ENCODE measurements at regions not wholly inside any gene's neighbourhood (a gene's known extent, or its start where the extent isn't known, plus 50 kb on each side); places are given as distances from the start of the nearest gene placed in this dataset.

GRCh38 chr3:104474011-104474410, 892.7 kb upstream of the ALCAM start:
- TF ChIP-seq CTCF (IDR thresholded peaks at IDR 0.05; ENCODE audit: borderline replicate concordance, extremely low read depth, low read length, poor library complexity, severe bottlenecking) (no peak), EZH2 (IDR thresholded peaks at IDR 0.05; ENCODE audit: borderline replicate concordance, low read depth, low read length, severe bottlenecking) (no peak)
